NT2/D1 (cell line): ENCODE measurements at regions not wholly inside any gene's neighbourhood (a gene's known extent, or its start where the extent isn't known, plus 50 kb on each side); places are given as distances from the start of the nearest gene placed in this dataset.

ENCODE experiments used
- YY1 ChIP-seq: IDR thresholded peaks from 2 replicates; pipeline ENCODE4 v1.6.1; 2011; ENCODE audit not compliant: insufficient read length, insufficient read depth
- ZNF274 ChIP-seq: IDR thresholded peaks from 2 replicates; pipeline ENCODE4 v1.6.1; 2011; ENCODE audit warnings: mild to moderate bottlenecking, low read depth, low read length

- no peak for TF ChIP-seq YY1
- no peak for TF ChIP-seq ZNF274
Observed at GRCh38 chr11:100594320-100594719, 92.8 kb upstream of the ARHGAP42 start.
